ENCODE measurements at regions not wholly inside any gene's neighbourhood (a gene's known extent, or its start where the extent isn't known, plus 50 kb on each side); places are given as distances from the start of the nearest gene placed in this dataset.

DNA sequence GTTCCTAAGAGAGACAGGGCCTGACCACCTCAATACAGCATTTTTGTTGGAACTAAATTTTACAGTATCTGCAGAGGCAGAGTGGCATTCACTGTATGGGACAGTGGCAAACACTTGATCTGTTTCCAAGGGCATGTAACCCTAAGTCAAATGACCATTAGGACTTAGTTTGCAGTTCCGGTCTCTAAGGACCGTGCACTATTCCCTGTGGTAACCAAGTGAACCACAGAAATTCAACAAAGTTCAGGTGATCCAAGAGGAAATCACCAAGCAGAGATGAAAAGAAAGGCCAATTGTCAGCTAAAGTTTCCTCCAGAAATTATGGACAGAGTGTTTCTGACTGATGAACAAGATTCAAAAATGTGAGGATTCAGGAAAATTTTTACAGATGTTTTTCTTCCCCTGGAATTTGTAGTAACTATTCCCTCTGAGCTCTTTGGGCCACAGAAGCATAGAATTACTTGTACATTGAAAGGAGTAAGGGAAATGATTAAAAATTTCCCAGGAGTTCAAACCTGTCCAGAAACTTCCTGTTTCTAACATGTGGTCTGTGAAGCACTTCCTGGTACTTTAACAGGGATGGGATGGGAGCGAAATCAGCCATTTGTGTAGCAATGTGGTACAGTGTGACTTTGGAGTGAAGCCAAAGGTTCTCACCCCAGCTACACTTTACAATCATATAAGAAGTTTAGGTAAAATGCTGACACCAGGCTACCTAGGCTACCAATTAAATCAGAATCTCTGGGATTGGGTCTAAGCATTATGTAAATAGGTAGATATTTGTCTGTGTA lies 266.1 kb upstream of the MAP3K1 start:
- DNase-seq (ENCODE audit: low read depth) = no peak

DNA sequence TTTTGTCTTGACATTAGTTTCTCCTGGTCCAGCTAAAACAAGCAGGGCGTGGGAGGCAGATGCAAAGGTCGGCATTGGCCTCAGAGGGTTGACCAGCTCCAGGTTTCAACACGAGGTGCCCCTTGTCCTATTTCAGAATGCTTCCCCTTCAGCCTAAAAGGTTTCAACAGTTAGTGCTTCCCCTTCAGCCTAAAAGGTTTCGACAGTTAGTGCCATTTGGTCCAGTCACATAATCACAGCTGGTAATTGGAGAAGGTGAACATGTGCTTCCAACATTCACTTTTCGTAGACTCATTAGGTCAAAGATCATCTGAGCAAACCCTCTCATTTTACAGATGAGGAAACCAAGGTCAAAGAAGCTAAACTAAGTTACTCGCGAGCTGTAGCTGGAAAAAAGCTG lies 270.3 kb upstream of the MAP3K1 start:
- no peak for DNase-seq (ENCODE audit: low read depth)

DNA sequence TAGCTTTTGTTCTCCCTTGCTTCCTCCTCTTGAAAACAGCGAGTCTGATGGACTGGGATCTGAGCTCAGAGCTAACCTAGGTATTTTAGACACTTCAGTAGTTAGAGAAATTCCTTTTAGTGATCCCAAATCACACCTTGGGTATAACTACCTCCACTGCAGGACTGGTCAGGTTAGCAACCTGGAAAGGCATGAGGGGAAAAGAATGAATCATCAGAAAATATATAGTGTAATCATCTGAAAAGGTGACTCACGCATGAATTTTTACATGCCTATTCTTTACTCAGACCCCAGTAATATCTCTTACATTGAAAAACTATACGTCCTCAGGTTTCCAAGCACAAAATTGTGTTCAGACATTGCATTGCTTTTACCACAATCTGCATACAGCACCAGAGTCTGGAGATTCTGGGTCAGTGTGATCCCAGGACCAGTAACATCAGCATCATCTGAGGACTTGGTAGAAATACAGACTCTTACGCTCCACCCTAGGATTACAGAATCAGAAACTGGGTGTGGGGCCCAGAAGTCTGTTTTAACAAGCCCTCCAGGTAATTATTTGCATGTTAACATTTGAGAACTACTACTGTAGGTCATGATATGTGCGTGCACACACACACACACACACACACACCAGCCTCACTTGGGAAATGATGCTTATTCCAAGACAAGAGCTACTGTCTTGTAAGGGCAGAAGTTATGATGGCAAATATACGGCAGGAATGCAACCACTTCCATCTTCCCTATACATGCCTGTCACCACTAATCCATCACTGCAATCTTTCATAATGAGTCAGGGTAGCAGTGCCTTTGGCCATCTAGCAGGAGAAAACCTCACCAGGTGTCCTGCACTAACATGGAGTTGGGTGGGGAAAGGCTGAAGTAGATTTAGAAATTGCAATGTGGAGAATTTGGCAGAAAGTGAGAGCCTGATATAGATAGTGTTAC lies 271.6 kb upstream of the MAP3K1 start:
- peak; percentile 67 for DNase-seq (ENCODE audit: low read depth)

DNA sequence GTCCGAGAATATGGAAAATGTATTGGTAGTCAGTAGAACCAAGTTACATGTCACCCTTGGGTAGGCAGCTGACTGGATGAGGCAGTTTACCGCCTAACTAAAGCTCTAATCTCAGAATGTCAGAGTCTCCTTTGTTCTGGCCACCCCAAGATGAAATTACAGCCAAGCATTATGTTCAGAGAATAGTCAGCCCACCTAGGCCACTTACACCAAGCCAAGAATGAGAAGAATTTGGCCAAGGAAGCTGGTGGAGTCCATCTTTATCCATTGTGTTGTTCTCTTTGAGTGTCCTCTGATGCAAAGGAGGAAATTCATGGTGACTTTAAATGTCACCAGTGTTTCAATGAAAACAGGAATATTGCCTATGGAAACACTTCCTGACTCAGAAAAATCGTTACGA lies 275.1 kb upstream of the MAP3K1 start:
- no peak for DNase-seq (ENCODE audit: low read depth)

DNA sequence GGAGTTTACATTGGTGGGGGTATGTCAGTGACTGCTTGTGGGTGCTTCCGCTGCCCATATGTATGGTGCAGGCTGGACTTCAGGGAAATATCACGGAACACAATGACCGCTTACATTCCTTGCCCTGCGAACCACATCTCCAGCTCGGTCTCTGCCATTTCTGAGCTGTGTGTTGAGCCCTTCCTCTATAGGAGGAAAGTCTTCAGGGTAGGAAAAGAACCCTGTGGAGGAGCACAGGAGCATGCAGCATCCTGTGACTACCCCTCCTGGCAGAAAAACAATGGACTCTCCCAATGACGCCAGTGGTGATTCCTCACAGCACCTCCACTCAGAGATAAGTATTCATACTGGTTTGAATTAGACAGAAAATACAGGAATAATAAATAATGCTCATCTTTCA lies 276.8 kb upstream of the MAP3K1 start:
- DNase-seq (ENCODE audit: low read depth) = no peak

DNA sequence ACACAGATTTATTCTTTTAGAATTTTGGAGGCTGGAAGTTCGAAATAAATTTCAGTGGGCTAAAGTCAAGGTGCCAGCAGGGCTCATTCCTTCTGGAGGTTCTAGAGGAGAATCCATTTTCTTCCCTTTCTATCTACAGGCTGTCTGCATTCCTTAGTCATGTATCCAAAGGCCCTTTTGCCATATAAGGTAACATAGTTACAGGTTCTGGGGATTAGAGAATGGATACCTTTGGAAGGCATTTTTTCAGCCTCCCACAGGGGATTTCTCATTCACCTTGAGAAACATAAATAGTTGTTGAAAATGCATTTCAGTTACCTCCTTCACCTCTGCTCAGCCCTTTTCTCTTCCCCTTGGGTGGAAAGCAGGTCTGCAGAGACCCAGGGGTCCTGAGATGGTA lies 280.0 kb upstream of the MAP3K1 start:
- DNase-seq (ENCODE audit: low read depth) = peak; percentile 86

DNA sequence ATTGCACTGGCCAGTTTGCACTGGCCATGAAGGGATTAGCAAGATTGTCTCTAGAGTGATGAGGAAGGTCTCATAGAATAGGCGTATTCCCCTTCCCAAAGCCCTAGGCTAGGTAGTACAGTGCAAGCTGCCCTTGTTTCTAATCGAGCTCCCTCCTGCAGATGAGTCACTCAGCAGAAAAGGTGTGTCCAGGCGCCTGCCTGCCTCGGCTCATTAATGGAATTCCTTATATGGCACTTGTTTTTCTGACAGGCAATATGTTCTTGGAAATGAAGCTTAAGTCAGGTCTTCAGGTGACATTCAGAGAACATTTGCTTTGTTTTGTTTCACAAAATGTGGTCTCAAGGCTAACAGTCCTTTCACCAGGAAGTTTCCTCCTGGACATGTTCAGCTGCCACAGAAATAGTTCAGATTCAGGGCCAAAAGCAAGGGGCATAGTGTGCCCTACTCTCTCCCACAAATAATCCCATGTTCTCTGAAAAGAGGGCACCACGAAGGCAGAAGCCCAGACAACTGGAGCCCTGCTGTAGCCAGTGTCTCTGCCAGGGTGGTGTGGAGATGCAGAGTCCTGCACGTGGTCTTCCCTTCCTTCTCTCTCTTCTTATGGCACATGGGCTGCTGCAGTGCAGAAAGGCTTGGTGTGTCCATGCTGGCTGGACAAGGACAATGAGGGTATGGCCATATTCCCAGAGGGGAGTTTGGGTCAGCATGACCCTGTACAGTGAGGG lies 281.1 kb upstream of the MAP3K1 start:
- peak; percentile 99 for DNase-seq (ENCODE audit: low read depth)

DNA sequence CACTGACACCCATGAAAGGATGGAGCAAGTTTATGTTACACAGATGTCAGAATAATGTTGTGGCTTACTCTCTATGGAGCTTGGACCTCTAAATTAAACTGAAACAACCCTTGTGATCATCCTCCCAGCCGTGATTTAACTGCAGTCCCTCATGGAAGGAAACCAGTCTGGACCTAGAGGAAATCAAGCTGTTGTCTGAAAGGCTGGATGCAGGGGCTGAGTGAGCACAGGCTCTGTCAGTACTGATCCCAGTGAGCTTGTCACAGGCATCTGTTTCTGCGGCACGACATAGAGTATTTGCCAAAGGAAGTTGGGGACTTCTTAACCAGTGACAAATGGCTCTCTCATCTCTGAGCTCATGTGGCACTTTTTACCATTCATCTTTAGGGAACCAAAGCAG lies 282.9 kb upstream of the MAP3K1 start:
- DNase-seq (ENCODE audit: low read depth) = no peak

DNA sequence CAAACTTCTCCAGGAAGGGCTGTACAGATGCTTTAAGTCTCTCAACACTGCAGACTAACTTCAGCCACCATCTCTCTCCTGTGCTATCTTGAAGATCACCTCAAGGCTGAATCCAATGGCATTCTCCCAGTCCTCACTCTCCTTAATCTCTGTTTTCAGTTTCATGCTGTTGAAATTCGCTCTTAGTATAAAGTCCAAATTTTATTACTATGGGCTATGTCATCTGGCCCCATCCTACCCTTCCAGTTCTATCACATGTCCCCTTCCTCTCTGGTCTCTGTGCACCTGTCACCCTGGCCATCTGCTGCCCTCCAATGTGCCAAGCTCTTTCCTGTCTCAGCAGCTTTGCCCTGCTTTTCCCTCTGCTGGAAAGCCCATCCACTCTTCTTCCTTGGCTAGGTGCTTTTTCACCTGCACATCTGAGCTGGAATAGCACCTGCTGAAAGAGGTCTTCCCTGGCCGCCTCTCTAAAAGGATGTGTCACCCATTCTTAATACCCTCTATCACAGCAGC lies 284.7 kb upstream of the MAP3K1 start:
- no peak for DNase-seq (ENCODE audit: low read depth)

DNA sequence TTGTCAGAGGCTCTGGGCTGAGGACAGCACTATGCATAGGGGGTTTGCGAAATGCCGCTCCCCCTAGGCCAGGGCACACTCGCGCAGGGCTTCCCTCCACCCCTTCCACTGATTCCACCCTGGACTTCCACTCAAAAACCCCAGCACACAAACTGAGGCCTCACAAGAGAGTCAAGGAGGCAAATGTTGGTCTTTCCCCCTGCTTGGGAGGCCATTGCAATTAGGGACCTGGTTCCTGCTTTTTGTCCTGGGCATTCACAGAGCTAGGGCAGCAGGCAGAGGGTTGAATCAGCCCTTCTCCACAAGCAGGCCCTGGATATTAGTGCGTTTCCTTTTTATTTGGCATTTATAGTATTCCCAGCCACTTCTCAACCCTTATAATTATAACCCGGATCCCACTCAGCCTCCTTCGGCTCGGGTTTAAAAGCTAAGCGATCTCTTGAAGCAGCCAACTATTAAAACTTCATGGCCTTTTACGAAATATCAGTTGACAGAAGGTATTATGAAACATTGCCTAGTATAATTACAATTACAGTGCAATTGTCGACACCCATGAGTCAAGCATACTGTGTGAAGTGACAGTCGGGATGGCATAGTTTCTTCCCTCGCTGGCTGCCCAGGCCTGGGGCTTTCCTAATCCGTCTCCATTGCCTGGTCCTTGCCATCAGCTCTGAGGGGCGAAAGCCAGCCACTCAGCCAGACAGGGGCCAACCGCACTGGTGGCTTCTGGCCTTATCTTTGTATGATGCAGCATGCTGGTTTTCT lies 285.5 kb upstream of the MAP3K1 start:
- no peak for DNase-seq (ENCODE audit: low read depth)

DNA sequence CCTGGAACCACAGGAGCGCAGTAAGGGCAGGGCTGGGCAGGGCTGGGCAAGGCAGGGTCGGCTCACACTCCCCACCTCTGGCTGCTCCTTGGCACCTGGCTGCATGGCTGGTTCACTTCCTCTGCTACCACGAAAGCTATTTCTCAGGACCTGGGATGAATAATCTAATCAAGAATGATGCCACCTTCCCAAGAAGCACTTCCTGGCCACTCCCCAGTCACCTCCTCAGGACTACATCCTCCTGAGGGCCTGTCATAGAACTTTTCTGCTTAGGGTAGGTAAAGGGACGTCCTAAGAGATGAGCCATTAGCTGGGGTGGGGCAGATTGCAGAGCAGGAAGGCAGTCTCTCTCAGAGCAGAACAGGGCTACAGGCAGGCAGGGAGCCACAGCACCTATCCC lies 288.2 kb upstream of the MAP3K1 start:
- peak; percentile 68 for DNase-seq (ENCODE audit: low read depth)

DNA sequence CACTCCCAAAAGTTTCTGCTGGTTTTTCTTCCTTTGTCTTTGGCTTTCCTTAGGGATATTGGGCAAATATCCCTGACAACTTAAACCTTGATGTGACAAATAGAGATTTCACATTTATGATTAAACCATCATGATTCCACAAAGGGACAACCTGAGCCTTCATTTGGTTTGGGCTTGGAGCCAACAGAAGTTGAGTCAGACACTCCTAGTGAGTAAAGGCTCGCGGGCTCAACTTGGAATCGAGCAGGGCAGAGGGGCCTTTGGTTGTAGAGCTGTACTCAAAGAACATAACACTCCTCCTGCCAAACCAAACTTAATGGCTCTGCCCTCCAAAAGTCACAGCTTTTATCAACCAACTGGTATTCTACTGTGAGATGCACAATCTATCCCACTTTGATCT lies 290.2 kb upstream of the MAP3K1 start:
- peak; percentile 90 for DNase-seq (ENCODE audit: low read depth)

DNA sequence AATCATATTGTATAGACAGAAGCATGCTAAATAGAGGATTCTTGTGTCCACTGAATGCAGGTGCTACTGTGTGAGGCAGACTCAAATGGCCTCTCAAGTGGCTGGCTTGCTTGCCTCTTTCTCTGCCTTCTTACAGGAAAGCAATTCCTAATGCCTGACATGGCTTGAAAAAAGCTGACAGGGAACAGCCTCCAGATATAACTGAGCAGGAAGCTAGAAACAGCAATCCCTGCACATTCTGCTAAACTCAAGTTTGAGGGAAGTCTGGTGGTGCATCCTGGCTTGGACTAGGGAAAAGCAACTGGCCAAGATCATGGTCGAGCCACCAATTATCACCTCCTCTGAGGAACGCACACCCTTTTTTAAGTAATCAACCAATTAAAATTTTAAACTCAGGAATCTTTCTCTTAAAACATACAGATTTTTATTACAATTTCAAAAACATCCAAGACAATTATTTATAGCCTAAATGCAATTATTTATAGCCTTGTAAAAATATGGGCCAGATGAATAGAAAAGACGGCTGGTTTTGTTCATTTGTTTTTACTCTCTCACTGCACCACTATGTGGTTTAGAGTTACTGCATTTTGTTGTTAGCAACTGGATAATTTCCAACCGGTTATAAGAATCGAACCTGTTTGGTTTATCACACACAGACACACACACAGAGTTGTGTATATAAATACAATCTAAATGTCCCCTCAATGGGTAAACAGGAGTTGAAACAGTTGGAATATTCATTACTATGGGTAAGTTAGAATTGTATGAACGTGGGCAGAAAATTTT lies 290.9 kb upstream of the ANKRD55 start:
- DNase-seq (ENCODE audit: low read depth) = peak; percentile 42

DNA sequence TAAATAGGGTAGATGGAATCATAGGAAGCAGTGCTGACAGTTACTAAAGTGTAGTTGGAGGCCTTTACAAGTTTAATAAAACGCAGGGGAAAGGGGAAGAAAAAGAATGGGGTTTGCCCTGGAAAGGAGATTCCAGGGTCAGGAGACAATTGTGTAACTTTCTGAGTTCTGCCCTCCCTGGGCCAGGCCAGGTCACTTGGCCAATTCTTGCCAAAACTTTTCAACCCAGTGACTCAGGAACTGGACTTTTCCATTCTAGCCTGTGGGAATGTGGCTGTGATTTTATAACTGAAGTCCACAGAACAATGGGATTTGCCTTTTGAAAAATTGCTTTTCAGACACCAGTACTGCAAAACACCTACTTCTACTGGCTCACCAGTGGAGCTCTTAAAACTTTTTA lies 289.8 kb upstream of the ANKRD55 start:
- peak; percentile 97 for DNase-seq (ENCODE audit: low read depth)

DNA sequence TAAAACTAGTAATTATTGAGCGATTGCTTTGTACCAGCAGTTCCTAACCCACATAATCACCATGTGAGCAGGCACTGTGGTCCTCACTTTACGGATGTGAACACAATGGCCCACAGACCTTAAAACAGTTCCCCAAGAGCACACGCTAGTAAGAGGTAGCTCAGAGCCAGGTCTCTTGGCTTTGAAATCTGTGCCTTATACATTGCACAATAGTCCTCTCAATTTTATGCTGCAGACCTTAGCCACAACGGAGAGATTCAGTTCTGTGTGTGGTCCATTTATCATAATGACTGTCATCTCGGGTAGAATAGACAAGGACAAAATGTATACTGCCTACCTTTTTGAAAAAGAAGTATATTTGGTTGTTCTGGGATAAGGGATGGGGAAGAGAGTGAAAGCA lies 289.0 kb upstream of the ANKRD55 start:
- no peak for DNase-seq (ENCODE audit: low read depth)

DNA sequence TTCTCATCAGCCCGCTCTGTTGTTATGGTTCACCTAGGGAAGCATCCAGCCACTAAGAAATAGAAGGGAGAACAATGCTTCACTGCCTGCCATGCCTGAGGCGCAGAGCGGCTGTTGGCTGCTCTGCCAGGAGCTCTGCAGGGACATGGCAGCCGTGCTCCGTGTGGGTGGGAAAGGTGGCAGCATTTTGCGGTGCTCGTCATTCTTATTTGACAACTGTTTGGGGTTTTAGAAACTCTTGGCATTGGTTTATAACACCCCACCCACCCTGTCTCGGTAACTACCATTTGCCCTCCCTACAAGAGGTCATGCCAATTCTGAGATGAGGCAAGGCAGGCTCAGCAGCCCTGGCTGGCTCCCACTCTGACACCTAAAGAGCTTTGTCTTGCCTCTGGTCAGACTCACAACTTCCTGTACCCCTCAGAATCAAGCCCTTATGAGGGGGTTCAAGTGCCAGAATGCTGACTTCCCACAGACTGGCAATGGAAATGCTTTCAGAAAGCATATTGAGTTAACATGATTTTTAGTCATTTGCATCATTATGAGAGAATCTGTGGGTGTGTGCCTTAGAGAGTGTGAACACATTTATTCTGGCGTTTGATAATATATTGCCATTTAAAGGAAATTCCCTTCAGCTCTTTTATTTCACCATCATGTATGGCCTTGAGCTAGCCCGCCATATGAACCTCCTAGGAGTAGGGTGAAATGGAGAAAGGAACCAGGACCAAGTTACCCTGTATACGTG lies 288.0 kb upstream of the ANKRD55 start:
- peak; percentile 34 for DNase-seq (ENCODE audit: low read depth)

DNA sequence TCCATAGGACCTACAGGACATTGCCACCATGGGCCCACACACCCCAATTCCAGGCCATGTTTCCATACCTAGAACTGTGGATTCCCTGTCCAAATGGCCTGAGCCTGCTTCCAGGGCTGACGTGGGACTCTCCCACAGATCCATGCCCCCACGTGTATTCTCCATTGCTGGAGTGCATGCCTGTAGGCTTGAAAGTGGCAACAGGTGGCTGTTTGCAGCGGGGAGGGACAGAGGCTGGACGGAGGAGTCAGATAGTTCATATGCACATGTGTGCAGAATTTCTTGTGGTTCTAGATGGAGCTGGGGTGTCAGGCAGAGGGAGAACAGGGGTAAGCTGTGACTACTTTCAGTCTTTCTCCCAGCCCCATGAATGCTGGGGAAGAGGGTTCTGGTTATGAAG lies 285.7 kb upstream of the ANKRD55 start:
- no peak for DNase-seq (ENCODE audit: low read depth)

DNA sequence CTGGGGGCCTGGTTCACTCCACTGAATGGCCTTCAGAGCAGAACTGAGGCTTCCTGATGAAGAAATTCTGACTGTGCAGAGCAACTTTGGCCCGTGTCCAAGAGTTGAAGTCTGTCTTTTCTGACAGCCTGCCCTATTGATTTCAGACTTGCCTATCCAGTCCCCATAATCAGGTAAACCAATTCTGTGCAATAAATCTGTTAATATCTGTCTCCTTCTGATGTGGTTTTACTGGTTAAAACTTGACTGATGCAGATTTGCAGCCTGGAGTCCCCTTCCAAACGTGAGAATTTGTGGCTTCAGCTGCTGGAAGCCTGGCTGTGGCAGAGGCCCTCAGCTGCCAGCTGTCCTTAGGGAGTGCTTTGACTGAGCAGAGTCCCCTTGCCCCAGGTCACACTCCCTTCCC lies 283.9 kb upstream of the ANKRD55 start:
- peak; percentile 75 for DNase-seq (ENCODE audit: low read depth)

DNA sequence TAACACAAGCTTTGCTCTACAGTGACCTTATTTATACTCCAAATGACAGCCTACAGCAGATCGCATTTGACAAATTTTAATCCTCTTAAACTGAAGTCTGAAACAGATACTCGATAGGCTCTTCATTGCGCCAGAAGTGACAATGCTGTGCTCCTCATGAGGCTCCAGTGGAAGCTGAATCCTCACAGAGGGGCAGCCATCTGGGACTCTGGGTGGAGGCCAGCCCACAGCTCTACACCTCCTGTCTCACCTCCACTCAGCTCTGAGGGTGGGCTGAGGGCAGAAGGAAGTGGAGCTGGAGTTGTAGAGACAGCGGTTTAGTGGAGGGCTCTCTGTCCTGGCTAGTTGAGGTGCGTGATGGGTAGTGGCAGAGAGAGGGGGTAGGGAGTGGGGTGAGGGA lies 283.3 kb upstream of the ANKRD55 start:
- DNase-seq (ENCODE audit: low read depth) = no peak

DNA sequence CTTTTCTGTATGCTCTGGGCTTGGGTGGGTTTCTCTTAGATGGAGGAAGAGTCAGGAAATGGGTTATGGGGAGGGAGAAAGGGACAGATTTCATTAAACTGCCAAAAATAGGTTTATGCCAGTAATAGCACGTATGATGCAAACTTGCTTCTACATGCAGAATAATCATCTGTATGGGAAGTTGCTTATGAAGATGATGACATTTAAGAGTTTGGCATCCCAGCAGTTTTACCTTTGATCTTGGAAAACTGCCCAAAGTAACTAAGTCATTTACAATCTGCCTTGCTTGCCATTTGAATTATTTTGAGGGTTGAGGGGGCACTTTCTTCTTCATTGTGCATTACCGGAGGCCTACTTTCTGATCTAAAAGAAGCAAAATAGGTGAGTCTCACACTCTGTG lies 282.9 kb upstream of the ANKRD55 start:
- DNase-seq (ENCODE audit: low read depth) = no peak
